Cerebellar nuclear complex (tissue), 1 donor: ENCODE measurements at regions not wholly inside any gene's neighbourhood (a gene's known extent, or its start where the extent isn't known, plus 50 kb on each side); places are given as distances from the start of the nearest gene placed in this dataset.

Source experiments
- DNase-seq, 2 experiments: peaks; one replicate each; lab custom pipeline; 2025; lab: John Stamatoyannopoulos, UW

DNA sequence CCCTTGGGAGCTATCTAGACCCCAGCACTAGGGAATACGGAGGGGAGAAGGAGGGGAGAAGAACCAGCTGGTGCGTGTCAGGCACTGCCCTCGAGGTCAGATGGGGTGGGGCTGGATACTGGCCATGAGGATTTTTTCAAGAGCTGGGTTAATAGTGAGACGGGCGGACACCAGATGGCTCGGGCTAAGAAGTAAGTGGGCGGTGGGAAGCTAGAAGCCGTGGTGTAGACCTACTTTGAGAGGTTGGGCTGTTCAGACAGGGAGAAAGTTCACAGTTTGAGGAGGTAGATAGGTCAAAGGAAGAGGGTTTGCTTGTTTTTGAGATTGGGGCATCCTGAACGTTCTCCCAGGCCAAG, 303.8 kb downstream of the SEC14L1 start:
- no peak for DNase-seq

DNA sequence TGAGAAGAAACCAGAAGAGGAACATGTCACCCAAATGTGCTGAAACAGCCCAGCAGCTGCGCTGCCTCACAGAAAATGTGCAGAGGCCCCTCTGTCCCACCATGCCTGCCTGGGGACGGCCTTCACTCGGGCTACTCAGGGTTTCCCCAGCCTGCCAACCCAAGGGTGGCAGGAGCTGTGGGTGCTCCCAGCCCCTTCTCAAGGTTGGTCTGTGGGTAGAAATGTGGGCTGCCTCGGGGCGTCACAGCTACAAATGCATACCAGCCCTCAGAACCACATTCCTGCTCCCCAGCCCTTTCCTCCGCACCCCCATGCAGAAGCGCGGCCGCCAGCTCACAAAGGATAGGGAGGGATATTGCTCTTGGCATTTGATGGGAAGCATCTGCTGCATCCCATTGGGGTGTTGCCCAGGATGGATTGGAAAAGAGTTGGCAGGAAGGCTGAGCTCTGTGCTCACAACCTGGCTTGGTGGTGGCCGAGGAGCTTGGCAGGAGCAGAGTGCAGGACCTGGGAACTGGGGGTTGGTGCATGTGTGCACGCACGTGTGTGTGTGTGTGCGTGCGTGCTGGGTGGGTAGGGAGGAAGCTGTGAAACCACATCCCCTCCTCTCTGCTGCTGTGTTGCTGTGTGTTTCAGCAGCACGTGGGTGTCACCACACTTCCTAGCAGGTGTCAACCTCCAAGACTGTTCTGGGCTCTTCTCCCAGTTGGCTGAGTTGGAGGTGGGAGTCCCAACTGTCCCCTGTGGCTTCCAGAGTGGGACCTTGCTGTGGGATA, 304.4 kb downstream of the SEC14L1 start:
- DNase-seq, result peak; percentile 94 to 99

DNA sequence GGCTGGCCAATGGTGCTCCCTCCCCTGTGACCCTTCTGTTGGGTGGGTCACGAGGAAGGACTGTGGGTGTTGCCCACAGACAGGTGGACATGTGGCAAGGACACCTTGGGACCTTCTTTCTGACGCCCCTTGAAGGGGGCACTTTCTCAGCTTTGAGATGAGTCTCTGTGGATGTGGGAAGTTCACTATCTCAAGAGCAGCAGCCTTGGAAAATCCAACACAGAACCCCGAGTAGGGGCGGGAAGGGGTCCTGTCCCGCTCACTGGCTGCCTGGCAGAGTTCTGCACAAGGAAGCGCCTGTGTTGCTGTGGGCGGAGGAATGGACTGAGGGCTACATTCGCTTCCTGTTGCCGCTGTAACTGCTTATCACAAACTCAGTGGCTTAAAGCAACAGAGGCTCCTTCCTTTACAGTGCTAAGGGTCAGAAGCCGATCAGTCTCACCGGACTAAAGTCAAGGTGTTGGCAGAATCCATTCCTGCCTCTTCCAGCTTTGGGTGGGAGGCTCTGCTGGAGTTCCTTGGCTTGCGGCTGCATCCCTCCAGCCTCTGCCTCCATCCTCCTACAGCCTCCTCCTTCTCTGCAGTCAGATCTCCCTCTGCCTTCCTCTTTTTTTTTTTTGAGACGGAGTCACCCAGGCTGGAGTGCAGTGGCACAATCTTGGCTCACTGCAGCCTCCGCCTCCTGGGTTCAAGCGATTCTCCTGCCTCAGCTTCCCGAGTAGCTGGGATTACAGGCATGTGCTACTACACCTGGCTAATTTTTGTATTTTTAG, 305.2 kb downstream of the SEC14L1 start:
- DNase-seq, result no peak

DNA sequence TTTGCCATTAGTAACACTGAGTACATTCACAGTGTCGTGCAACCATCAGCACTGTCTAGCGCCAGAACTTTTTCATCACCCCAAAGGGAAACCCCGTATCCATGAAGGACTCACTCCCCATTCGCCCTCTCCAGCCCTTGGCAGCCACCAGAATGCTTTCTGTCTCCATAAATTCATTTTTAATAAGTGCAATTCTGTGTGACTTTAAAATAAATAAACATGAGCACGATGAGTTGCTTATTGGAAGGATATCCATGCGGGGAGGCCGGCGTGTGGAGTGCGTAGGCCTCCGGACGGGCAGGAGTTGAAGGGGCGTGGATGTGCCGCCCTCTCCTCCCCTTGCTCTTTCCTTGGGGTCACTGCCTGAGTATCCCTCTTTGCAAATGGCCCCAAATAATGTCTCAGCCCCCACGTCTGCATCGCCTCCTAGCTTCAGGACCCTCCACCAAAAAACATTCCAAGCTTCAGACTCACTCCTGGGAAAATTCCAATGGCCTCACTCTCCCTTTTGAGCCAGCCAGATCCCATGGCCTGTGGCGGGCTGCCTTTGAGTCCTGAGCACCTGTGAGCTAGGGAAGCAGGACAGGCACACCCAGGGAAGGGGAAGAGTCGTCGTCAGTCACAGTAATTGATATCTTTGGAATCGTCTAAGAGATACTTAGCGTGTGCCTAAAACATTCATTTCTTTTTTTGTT, 306.3 kb downstream of the SEC14L1 start:
- DNase-seq, result no peak

DNA sequence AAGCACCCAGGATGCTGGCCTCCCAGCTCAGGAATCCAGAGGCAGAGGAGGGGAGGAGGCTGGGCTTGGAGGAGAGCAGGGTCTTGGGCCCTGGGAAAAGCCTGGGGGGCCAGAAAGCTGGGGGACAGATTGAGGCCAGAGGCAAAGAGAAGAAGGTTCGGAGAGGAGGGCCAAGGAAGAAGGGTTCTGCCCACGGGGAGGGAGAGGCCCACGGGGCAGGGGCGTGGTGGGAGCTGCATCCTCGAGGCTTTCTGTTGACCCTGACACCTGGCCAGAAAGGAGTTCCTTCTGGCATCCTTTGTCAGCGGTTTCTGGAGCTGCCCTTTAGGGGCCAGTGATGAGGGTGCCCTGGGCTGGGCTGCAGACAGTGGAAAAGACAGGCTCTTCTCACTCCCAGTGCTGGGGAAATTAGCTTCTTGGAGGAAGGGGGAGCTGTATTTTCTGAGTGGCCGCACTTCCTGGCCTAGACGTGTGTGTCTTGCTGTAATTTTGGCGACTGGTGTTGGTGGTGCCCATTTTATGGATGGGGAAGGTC, 308.7 kb downstream of the SEC14L1 start:
- DNase-seq, result no peak

DNA sequence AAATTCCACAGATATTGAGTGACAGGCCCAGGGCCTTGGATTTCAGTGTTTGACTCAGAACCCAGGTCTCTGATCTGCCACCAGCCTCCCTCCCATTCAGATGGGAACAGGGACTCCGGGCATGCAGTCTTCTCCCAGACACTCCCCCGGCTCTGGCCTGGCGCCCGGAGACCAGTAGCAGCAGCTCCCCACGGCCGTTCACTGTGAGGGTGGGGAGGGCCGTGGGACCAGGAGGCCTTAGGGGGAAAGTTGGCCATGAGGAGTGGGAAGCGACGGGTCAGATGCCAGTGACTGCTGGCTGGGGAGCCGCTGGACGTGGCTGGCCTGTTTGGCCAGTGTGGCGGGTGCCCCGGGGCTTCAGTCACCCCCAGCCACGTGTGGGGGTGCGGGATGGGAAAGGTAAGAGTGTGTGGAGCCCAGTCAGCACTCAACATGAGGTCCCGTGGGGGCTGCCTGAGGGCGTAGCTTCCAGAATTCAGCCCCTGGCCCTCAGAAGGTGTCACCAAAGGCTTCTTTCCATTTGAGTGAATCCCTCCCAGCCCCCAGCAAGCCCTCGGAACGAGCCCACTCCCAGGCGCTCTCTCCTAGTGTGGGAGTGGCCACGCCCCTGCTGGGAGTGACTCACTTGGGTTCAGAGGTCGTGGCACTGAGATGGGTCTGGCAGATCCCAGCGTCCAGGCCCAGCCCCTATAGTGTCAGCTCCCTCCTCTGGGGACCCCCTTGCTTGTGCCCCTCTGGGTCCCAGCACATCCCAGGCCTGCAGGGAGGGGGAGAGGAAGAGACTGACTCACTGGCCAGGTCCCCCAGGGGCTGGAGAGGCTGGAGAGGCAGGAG, 309.4 kb downstream of the SEC14L1 start:
- DNase-seq, result peak; percentile 39

DNA sequence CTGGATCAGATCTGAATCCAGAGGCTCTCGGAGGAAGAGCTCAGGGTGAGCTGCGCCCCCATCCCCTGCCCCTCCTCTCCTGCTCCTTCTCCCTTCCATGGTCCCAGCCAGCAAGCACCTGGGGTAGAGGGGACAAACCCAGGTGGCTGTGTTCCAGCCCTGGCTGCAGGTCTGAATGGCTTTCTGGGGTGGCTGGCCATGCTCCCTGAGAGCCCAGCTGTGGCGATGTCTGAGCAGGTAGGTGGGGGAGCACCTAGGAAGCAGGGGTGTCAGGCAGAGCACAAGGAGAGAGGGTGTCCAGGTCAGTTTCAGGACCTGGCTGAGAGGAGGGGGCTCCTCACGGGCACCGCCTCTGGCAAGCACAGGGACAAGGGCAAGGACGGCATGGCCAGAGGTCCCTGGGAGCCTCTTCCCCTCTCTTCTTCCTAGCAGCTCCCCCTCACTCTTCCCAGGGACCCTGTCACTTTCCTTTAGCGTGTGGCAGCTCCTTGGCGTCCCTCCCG, 310.0 kb downstream of the SEC14L1 start:
- no peak for DNase-seq

DNA sequence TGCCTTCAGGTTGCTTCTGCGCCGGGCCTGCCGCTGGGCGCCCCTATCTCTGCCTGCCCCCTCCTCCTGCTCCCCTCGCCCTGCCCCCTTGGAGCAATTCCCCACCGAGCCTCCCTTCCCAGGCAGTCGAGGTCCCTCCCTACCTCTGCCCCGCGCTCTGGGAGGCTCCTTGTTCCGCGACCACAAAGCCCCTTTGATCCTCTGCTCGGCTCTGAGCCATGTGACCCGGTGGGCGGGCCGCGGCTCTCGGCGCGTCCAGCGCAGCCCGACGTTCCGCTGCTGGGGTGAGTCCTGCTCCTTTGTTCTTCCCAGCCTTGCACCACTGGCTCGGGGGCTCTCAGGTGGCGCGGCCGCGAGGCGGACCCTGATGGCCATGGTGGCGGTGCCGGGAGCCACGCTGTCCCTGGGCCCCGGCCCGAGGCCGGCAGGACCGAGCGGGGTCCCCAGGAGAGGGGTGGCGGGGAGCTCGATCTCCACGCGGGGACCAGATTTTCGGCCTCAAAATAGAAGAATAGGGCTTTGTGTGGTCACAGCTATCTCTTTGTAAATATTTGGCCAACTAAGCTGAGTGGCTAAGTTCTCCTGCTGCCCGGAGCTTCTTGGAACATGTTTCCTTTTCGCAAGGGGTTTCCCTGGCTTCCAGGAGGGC, 310.6 kb downstream of the SEC14L1 start:
- DNase-seq, result no peak

DNA sequence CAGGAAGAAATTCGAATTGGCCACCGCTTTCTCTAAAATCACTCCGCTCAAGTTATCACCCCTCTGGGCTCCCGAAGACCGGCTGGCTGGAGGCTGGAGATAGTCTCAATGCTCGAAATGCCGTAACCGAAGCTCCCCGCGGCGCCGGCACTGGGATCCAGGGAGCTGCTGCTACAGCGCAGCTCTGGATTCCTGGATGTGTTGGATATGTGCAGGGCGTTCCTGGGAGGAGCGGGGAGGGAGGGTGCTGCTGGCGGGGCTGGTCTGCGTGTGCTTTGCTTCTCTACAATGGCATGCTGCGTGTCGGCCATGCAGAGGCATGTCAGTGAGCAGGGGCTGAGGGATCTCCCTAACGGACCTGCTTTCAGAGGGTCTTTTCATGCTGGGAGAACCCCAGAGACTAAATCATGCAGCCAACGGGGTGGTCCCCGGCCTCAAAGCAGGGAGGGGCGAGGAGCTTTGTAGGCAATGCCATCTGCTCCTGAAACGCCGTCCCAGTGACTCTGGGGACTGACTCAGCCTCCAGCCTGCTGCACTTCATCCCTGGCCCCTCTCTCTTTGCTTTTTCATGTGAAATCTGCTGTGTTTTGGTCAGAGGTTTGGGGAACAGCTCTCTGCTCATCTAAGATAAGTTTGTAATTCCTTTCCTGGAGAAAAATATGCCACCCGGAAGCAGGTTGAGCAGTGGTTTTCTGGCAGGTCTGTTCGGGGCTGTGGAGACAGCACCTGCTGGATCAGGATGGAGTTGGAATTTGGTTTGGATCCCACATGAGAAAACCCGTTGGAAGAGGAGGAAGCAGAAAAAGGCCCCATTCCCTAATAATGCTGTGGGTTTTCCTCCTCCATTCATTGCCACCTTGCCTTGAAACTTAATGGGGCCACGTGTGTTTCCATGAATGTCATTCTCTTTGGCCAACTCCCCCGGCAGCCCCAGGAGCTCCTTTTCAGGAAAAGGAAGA, 311.4 kb downstream of the SEC14L1 start:
- no peak for DNase-seq

DNA sequence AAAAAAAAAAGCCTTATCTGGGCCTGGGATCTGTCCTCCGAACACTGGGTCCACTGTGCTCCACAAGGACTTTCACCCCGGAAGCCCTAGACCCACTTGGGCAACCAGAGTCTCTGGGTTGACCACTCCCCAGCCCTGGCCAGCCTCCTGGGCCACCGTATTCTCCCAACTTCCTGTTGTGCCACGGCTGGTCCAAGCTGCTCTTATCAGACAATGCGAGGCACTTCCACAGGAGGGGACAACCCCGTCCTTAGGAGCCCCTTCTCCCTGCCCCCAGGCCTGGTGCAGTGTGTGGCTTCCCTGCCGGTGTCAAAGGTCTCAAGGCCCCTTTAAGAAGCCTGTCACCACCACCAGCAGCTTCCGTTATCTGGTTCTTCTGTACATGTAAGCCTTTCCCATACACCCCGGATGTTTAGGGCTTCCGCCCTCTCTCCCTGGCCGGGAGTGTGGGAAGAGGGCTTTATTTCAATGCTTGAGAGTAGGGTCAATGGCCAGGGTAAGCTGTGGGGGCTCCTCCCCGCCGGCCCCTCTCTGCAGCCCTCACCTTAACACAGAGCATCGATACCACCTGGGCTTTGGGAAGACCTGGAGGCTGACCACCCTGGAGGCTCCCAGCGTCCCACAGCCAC, 313.0 kb downstream of the SEC14L1 start:
- DNase-seq, result no peak

DNA sequence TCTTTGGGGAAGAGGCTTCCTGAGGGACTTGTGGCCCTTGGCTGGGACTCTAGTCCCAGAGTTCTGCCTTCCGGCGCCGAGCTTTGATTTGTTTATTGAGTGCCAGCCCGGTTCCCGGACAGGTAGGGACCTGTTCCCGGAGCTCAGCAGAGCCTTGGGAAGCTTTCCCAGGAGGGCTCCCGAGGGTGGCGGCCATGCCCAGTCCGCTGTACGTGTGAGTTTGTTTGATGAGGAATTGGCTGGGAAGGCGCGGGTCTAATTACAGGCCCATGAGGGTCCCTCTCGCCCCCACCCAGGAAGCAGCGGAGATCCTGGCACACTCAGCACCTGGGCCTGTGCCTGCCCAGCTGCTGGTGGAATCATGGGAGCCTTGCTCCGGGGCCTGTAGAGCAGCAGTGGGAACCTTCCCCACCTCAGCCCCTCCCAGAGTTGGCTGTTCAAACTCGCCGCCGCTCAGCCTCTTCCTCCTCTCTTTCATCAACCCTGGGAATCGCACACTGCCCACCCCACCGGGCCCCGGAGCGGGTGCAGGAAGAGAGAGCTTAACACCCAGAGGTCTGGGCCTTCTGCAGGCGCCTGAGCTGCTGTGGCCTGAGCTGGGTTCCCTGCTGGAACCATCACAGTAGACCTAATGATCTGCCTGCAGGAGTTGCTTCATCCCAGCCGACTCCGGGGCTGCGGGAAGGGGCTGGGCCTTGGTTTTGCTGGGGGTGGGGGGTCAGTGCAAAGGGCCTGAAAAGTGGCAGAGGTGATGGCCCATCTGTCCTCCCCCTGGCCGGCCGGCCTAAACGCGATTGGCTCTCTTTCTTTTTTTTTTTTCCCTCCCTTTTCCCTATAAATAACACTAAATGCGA, 313.7 kb downstream of the SEC14L1 start:
- no peak for DNase-seq

DNA sequence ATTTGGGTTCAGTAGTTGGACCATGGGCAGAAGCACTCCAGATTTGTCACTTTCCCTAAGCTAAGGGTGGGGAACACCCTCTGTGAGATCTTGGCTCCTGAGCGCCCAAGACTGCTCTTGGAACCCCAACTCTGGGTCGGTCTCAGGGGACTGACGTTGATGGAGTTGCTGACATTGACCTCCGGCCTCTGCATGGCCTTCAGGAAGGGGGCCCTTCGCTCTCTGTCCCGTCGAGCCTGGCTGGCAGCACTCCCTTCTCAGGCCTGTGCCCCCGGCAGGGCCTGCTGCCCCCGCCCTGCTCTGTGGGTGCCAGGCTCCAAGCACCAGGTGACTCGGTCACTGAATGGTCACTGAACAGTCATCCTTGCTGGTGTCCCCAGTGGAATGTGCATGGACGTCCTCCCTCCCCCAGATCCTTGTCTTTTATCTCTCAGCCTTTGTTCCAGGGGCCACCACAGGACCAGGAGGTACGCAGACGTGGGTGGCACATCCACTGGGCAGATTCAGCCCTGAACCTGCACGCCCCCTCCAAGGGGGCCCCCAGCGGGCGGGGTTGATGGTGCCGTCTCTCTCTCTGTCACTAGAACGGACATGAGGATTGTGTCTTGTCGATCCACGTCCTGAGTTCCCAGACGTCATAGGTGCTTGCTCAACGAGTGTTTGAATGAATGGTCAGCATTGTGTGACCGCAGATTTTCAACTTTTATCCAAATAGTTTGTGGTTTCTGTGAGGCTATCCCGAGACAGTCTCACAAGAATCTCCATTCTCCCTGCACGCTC, 314.5 kb downstream of the SEC14L1 start:
- DNase-seq, result no peak

DNA sequence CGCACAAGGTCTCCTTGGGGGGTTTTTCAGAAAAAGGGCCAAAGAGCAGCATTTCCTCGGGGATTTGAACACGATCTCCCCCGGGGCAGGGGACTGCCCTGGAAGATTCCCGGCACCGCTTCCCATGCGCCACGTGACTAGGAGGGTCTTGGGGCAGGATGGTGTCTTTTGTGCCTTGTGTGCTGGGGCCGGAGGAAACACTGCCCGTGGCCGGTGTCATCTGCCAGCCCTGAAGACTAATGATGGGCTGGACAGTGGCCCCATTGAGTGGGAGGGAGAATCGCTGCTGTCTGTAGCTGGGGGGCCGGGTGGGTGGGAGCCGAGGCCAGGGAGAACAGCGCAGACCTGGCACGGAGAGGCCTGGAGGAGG, 315.1 kb downstream of the SEC14L1 start:
- no peak for DNase-seq

DNA sequence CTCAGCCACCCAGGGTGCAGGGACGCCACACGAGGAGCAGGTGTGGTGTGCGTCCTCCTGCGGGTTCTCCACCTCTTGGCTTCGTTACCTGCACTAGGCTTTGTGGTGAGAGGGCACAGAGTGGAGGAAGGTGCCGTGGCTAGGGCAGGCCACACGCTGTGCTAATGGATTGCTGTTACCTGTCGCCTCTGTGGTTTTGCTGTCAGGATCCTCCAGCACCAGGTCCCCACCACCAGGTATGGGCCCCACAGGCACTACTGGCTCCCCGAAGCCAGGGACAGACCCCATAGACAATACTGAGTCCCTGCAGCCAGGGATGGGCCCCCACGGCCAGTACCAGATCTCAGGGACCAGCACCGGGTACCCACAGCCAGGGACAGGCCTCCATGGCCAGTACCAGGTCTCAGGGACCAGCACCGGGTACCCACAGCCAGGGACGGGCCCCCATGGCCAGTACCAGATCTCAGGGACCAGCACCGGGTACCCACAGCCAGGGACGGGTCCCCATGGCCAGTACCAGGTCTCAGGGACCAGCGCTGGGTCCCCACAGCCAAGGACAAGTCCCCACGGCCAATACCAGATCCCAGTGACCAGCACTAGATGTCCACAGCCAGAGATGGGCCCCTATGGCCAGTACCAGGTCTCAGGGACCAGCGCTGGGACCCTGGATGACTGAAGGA, 315.6 kb downstream of the SEC14L1 start:
- DNase-seq, result no peak

DNA sequence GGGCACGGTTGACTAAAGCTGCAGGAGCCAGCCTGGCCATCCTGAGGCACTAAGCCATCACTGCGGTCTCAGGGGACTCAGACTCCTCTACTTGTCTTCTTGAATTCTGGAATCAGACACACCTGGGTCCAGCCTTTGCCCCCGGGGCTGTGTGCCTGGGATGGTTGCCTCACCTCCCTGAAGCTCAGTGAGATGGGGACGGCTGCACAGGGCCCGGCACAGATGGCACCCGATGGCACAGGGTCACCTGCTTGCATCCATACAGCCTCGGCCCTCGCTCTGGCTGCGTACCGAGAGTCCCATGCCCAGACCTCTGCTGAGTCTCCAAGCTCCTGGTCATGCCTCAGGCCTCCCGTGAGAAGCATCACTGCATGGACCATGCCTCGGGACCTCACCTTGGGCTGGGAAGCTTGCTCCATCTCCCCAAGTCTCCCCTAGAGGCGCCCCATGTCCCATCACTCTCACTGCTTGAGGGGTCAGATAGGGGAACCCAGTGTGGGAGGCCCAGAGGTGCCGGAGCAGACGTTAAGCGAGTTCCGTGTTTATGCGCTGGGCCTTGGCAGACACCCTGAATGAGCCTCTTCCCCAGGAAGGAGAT, 316.3 kb downstream of the SEC14L1 start:
- no peak for DNase-seq

DNA sequence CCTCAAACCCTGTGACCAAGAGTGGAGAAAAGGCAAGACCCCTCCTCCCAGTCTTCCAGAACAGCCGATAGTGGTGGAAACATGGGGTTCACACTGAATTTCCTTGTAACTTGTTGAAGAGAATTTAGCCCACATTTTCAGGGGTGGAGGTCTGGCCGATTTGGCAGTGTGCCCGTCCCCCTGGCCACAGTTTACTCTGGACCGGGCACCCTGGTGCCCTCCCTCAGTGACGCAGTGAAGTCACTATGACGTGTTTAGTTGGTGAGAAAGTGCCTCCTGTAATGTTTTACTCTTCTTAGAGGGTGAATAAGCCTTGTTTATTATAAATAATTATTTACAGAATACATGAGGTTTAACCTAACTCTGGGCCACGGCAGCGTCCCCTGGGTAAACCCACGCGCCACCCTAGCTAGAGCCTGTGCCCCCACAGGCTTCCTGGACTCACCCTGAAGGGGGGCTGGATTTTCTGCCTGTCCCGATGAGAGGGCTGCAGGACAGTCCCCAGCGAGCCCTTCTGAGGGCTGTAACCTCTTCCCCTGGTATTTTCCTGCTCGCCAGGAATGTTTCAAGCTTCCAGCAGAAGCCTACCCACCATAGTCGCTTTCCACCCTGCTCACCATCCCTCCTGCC, 316.9 kb downstream of the SEC14L1 start:
- no peak for DNase-seq
